HepG2 (cell line): ENCODE measurements at regions not wholly inside any gene's neighbourhood (a gene's known extent, or its start where the extent isn't known, plus 50 kb on each side); places are given as distances from the start of the nearest gene placed in this dataset.

Source experiments
- ATAC-seq: fragments of 200-7000 bp; cut with Tn5 transposase; 3 replicates; pipeline ENCODE4 v1.9.1; 2020; ENCODE audit warnings: mild to moderate bottlenecking, moderate library complexity
- BruUV-seq: library from RNA; stranded (reverse); fragments of 400-500 nt; replicated peaks from 2 replicates; lab custom pipeline; 2021; lab: Mats Ljungman, UMichigan
- CTCF ChIA-PET: fragments of 300-600 bp; formaldehyde crosslinking; extraction: SDS; loops from one replicate; lab custom pipeline; 2021; ENCODE audit warnings: low total read pairs, inconsistent platforms, low intra/inter-chr PET ratio; lab: Yijun Ruan, JAX
- POLR2A ChIA-PET: fragments of 350-600 bp; sonication (Branson Sonifier 250); formaldehyde crosslinking; loops from one replicate; lab custom pipeline; 2020; ENCODE audit warnings: antibody characterized with exemption, inconsistent platforms; lab: Yijun Ruan, JAX
- DNase-seq: peaks from one replicate; pipeline ENCODE4 v3.0.0-alpha.2; 2015; ENCODE audit warnings: low spot score
- FAIRE-seq: peaks from 3 replicates; lab custom pipeline; 2011; peaks lifted over from hg19 to GRCh38; lab: Jason Lieb, UNC
- H2AFZ ChIP-seq: one replicate; pipeline ENCODE4 v1.6.1; 2011; ENCODE audit warnings: low read length, inconsistent platforms
- H3K27ac ChIP-seq: fragments of 300-600 bp; 3 replicates; pipeline ENCODE4 v1.8.0; 2011; ENCODE audit warnings: mixed run types, mild to moderate bottlenecking, mixed read lengths, low read length, inconsistent platforms; ENCODE audit not compliant: insufficient read depth; ENCODE audit errors: extremely low read length
- H3K27me3 ChIP-seq, 2 experiments: fragments of 200-600 bp in 1 of 2; 2 replicates in 1 of 2; 3 replicates in 1 of 2; pipeline versions ENCODE4 v1.6.0 to v1.8.0; 2011; ENCODE audit warnings: low read length in 2 of 2, mild to moderate bottlenecking in 2 of 2, moderate library complexity in 2 of 2, inconsistent platforms in 1 of 2; ENCODE audit not compliant: insufficient read depth in 2 of 2, control insufficient read depth in 1 of 2
- H3K36me3 ChIP-seq, 2 experiments: fragments of 200-600 bp in 1 of 2; replicated peaks in 1 of 2; 2 replicates in 1 of 2; 3 replicates in 1 of 2; pipeline versions ENCODE4 v1.5.1 to v1.8.0; 2011; ENCODE audit warnings: low read length in 2 of 2, inconsistent platforms in 1 of 2; ENCODE audit not compliant: insufficient read depth in 2 of 2, control insufficient read depth in 1 of 2
- H3K4me1 ChIP-seq: 2 replicates; pipeline ENCODE4 v1.5.1; 2012; ENCODE audit warnings: low read length, inconsistent platforms; ENCODE audit not compliant: insufficient read depth
- H3K4me2 ChIP-seq: 2 replicates; pipeline ENCODE4 v1.6.0; 2011; ENCODE audit warnings: low read depth, low read length, inconsistent platforms
- H3K4me3 ChIP-seq, 3 experiments: fragments of 200-600 bp in 1 of 3; sonication (generic), shearing (Covaris generic) in 1 of 3; replicated peaks in 1 of 3; 2 replicates each; pipeline ENCODE4 v1.5.1; 2011 to 2016; ENCODE audit warnings: low read length in 3 of 3, inconsistent platforms in 2 of 3, low read depth in 2 of 3, mild to moderate bottlenecking in 2 of 3, control low read depth in 1 of 3, mixed read lengths in 1 of 3; ENCODE audit not compliant: insufficient read depth in 1 of 3
- H3K79me2 ChIP-seq: one replicate; pipeline ENCODE4 v1.6.1; 2011; ENCODE audit warnings: low read length, inconsistent platforms; ENCODE audit not compliant: insufficient read depth
- H3K9ac ChIP-seq: 2 replicates; pipeline ENCODE4 v1.6.0; 2011; ENCODE audit warnings: mild to moderate bottlenecking, low read depth, low read length, inconsistent platforms; ENCODE audit not compliant: insufficient read depth
- H3K9me3 ChIP-seq: 2 replicates; pipeline ENCODE4 v1.5.1; 2012; ENCODE audit warnings: mild to moderate bottlenecking, low read length
- H4K20me1 ChIP-seq: 2 replicates; pipeline ENCODE4 v1.6.0; 2011; ENCODE audit warnings: inconsistent platforms, mild to moderate bottlenecking, low read length, moderate library complexity; ENCODE audit not compliant: insufficient read depth
- ATF7 ChIP-seq, 2 experiments: fragments of 450-650 bp in 1 of 2; sonication (generic) in 1 of 2; formaldehyde crosslinking in 1 of 2; IDR thresholded peaks; 2 replicates each; pipeline versions ENCODE4 v1.4.0 to v1.6.1; 2016 to 2020; ENCODE audit warnings: antibody characterized with exemption in 1 of 2, mild to moderate bottlenecking in 1 of 2, missing genetic modification reagents in 1 of 2
- EEA1 ChIP-seq: sonication (generic); formaldehyde crosslinking; IDR thresholded peaks from 2 replicates; pipeline ENCODE4 v1.5.1; 2020; ENCODE audit warnings: mild to moderate bottlenecking, missing genetic modification reagents, borderline replicate concordance
- EHMT2 ChIP-seq: fragments of 200-600 bp; sonication (generic); IDR thresholded peaks from 2 replicates; pipeline ENCODE4 v1.7.0; 2017; ENCODE audit warnings: antibody characterized with exemption, low read depth, low read length, borderline replicate concordance
- FOXM1 ChIP-seq: sonication (generic); formaldehyde crosslinking; IDR thresholded peaks from 2 replicates; pipeline ENCODE4 v1.5.0; 2020; ENCODE audit warnings: missing genetic modification reagents
- HOXA3 ChIP-seq: sonication (generic); formaldehyde crosslinking; IDR thresholded peaks from 2 replicates; pipeline ENCODE4 v1.5.0; 2020; ENCODE audit warnings: missing genetic modification reagents
- NFIB ChIP-seq: sonication (generic); formaldehyde crosslinking; IDR thresholded peaks from 2 replicates; pipeline ENCODE4 v1.9.0; 2021; ENCODE audit warnings: missing genetic modification reagents, mild to moderate bottlenecking, borderline replicate concordance
- RAD51 ChIP-seq: fragments of 450-650 bp; IDR thresholded peaks from 2 replicates; pipeline ENCODE4 v1.6.1; 2016; ENCODE audit warnings: borderline replicate concordance
- SIN3A ChIP-seq: IDR thresholded peaks from 2 replicates; pipeline ENCODE4 v1.6.1; 2011; ENCODE audit warnings: low read depth, mild to moderate bottlenecking, control low read depth, low read length, borderline replicate concordance
- SOX6 ChIP-seq, 2 experiments: fragments of 450-650 bp in 1 of 2; sonication (generic) in 1 of 2; formaldehyde crosslinking in 1 of 2; IDR thresholded peaks; 2 replicates each; pipeline versions ENCODE4 v1.4.0 to v1.6.1; 2017 to 2020; ENCODE audit warnings: antibody characterized with exemption in 1 of 2, mild to moderate bottlenecking in 1 of 2, missing genetic modification reagents in 1 of 2
- ZBTB38 ChIP-seq: sonication (generic); formaldehyde crosslinking; IDR thresholded peaks from 2 replicates; pipeline ENCODE4 v1.5.1; 2020; ENCODE audit warnings: mild to moderate bottlenecking, missing genetic modification reagents
- ZNF30 ChIP-seq: sonication (generic); formaldehyde crosslinking; IDR thresholded peaks from 2 replicates; pipeline ENCODE4 v1.5.0; 2020; ENCODE audit warnings: mild to moderate bottlenecking, missing genetic modification reagents
- ZNF383 ChIP-seq: sonication (generic); formaldehyde crosslinking; IDR thresholded peaks from 2 replicates; pipeline ENCODE4 v1.4.0; 2020; ENCODE audit warnings: missing genetic modification reagents, mild to moderate bottlenecking, borderline replicate concordance
- ZNF678 ChIP-seq: sonication (generic); formaldehyde crosslinking; IDR thresholded peaks from 2 replicates; pipeline ENCODE4 v1.4.0; 2020; ENCODE audit warnings: mild to moderate bottlenecking, missing genetic modification reagents
- ZNF740 ChIP-seq: sonication (generic); formaldehyde crosslinking; IDR thresholded peaks from 2 replicates; pipeline ENCODE4 v1.4.0; 2020; ENCODE audit warnings: missing genetic modification reagents
- ZSCAN25 ChIP-seq: sonication (generic); formaldehyde crosslinking; IDR thresholded peaks from 2 replicates; pipeline ENCODE4 v1.8.0; 2022; ENCODE audit warnings: mild to moderate bottlenecking, missing genetic modification reagents
- WGBS: methylation state at CpG from one replicate; pipeline ENCODE4 v1.1.6; 2017; ENCODE audit warnings: low lambda C conversion rate; 5-methylcytosine and 5-hydroxymethylcytosine counted together
- in situ Hi-C: cut with HindIII; loops from 2 replicates; pipeline ENCODE4 v1.10.0; 2017; ENCODE audit warnings: low pct_unique_long_range_greater_than_20kb; ENCODE audit not compliant: extremely low pct_ligation_motif_present
- intact Hi-C: fragments of 100-400 bp; cut with micrococcal nuclease; formaldehyde crosslinking; loops from one replicate; pipeline ENCODE4 v1.10.0; 2022; ENCODE audit not compliant: unreplicated experiment
- TF ChIP-seq, protein P1 (sequence below): sonication (generic); formaldehyde crosslinking; conservative IDR thresholded peaks from 2 replicates; pipeline ENCODE4 v1.4.0; 2020; ENCODE audit warnings: mild to moderate bottlenecking, missing genetic modification reagents, moderate library complexity
- TF ChIP-seq, protein P2 (sequence below): sonication (generic); formaldehyde crosslinking; IDR thresholded peaks from 2 replicates; pipeline ENCODE4 v1.5.0; 2020; ENCODE audit warnings: missing genetic modification reagents

DNA sequence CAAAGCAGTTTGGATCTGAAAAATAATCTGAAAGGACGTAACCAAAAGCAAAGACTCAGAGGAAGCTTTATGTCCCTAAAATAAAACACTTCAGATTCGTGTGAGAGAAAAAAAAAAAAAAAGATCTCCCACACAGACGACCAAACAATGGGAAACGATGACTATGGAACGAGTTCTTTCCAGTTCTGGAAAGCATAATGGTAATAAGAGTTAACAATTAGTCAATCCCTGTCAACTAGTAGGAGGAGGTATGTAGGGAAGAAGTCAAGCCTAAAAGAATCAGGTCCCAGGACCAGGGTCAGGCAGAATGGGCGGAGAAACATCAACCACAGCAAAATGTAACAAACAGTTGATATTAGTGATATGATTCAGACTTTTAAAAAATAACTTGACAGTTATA, 170.3 kb upstream of the SETBP1 start (continued):
- TF ChIP-seq ATF7 (IDR thresholded peaks at IDR 0.05) (no peak), ATF7 (CRISPR knock-in tag; IDR thresholded peaks at IDR 0.05) (no peak), ZNF30 (CRISPR knock-in tag) (no peak), ZSCAN25 (CRISPR knock-in tag) (no peak)

- Histone ChIP-seq H3K4me2 (no peak overlapping the region), H3K4me3 (no peak overlapping the region), H3K79me2 (no peaks in the 10 kb centered on the region), H3K9ac (no peak overlapping the region), H3K4me1 (no peaks in the 10 kb centered on the region), H3K36me3 (no peaks in the 10 kb centered on the region), H3K27me3 (no peaks in the 10 kb centered on the region), H2AFZ (no peak overlapping the region), H4K20me1 (no peaks in the 10 kb centered on the region), H3K9me3 (peaks cover 47% of the 10 kb centered on the region), H3K27ac (no peak overlapping the region)
- 13% methylated on average over 3 of the region's 3 CpGs for WGBS
- in situ Hi-C loops (no loop called here), intact Hi-C loops (no loop called here)
- ATAC-seq (no peak), FAIRE-seq (no peak), DNase-seq (no peak)
- POLR2A ChIA-PET, result no interaction called here
- CTCF ChIA-PET, result no interaction called here
- TF ChIP-seq SIN3A, result no peak
- TF ChIP-seq NFIB, result no peak
- TF ChIP-seq SOX6 (IDR thresholded peaks at IDR 0.05), result no peak
- no peak for TF ChIP-seq SOX6 (CRISPR knock-in tag; IDR thresholded peaks at IDR 0.05)
- TF ChIP-seq ZNF678 (CRISPR knock-in tag), result no peak
- TF ChIP-seq, protein P1, sequence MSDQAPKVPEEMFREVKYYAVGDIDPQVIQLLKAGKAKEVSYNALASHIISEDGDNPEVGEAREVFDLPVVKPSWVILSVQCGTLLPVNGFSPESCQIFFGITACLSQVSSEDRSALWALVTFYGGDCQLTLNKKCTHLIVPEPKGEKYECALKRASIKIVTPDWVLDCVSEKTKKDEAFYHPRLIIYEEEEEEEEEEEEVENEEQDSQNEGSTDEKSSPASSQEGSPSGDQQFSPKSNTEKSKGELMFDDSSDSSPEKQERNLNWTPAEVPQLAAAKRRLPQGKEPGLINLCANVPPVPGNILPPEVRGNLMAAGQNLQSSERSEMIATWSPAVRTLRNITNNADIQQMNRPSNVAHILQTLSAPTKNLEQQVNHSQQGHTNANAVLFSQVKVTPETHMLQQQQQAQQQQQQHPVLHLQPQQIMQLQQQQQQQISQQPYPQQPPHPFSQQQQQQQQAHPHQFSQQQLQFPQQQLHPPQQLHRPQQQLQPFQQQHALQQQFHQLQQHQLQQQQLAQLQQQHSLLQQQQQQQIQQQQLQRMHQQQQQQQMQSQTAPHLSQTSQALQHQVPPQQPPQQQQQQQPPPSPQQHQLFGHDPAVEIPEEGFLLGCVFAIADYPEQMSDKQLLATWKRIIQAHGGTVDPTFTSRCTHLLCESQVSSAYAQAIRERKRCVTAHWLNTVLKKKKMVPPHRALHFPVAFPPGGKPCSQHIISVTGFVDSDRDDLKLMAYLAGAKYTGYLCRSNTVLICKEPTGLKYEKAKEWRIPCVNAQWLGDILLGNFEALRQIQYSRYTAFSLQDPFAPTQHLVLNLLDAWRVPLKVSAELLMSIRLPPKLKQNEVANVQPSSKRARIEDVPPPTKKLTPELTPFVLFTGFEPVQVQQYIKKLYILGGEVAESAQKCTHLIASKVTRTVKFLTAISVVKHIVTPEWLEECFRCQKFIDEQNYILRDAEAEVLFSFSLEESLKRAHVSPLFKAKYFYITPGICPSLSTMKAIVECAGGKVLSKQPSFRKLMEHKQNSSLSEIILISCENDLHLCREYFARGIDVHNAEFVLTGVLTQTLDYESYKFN (CRISPR knock-in tag), result no peak
- TF ChIP-seq EEA1 (CRISPR knock-in tag), result no peak
- TF ChIP-seq, protein P2, sequence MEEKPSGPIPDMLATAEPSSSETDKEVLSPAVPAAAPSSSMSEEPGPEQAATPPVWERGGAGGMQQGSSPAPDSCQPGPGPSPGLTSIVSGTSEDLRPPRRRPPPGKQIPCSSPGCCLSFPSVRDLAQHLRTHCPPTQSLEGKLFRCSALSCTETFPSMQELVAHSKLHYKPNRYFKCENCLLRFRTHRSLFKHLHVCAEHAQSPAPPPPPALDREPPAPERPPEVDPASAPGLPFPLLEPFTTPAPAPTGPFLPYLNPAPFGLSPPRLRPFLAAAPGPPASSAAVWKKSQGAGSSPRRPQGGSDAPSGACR (CRISPR knock-in tag), result no peak
- TF ChIP-seq ZBTB38, result no peak
- no peak for TF ChIP-seq ZNF740 (CRISPR knock-in tag)
- no peak for TF ChIP-seq FOXM1 (CRISPR knock-in tag)
- no peak for TF ChIP-seq EHMT2
- TF ChIP-seq HOXA3 (CRISPR knock-in tag), result no peak
- no peak for TF ChIP-seq RAD51
- TF ChIP-seq ZNF383, result no peak
- no TSS peak for BruUV-seq
These were observed 167.5 kb upstream of the SETBP1 start for GRCh38 chr18:44513233-44513632.
